AG08395 (cell line): ENCODE measurements at regions not wholly inside any gene's neighbourhood (a gene's known extent, or its start where the extent isn't known, plus 50 kb on each side); places are given as distances from the start of the nearest gene placed in this dataset.

ENCODE experiments used
- DNase-seq: peaks from one replicate; pipeline ENCODE4 v3.0.0; 2012; ENCODE audit warnings: mixed read lengths, low spot score

DNA sequence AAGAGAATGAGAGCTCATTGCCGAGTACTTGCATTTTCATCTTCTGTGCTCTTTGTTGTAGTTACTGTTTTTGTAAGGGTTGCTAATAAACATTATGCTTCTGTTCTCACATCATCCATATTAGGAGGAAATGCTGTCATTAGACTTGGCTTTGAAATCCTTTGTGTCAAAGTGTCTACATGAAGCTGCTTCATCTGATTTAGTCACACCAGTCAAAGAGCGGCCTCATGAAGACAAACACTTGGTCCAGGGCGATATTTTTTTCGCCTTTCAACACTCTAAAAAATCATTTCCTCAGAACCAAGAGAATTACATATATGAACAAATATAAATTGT lies 105.0 kb downstream of the SPRY2 start:
- no peak for DNase-seq

- no peak for DNase-seq
Measured at GRCh38 chr13:80235166-80235966, 105.6 kb downstream of the SPRY2 start.

DNA sequence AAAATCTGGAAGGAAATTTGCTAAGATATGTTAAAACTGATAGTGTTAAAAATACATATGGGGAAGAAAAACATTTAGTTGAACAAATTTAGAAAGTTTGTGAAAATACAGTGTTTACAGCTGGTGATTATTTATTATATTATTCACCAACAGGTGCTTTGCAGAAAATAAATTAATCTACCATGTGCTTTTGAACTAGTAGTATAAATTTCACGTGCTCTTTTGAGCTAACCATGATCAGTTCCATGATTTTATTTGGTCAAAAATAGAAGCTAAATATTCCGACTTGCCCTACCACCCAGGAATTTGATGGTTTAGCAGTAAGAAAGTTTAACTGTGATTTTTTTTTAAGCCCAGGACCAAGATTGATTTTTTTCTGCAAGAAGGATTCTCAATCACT lies 113.3 kb downstream of the SPRY2 start:
- DNase-seq = no peak

DNA sequence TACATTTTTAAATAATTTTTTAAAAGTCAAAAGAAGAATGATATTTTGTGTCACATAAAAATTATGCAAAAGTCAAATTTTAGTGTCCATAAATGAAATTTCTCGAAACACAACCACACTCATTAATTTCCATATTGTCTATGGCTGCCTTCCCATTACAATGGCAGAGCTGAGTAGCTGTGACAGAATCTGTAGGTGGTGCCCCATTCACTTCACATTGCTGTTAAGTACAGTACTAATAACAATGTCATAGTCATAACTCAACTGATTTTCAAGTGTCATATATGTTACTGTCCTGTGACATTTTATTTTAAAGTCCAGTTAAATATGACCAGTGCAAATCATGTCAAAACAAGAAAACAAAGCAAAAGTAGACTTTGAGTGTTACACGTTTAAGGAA lies 114.3 kb downstream of the SPRY2 start:
- no peak for DNase-seq

DNA sequence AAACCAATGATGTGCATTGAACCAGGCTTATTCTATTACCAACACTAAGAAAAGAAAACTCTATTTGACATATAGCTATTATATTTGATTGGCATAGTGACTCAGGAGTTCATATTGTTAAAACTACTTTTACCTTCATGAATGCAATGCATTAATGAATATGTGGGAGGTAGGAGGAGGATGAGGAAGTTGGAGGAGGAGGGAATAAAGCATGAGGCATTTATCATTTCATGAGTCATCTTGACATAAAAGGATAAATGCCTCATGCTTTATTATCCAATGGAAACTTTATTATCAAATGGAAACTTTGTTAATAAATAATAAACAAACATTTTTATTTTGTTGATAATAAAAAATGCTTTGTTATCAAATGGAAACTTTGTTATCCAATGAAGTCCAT lies 116.5 kb downstream of the SPRY2 start:
- no peak for DNase-seq

DNA sequence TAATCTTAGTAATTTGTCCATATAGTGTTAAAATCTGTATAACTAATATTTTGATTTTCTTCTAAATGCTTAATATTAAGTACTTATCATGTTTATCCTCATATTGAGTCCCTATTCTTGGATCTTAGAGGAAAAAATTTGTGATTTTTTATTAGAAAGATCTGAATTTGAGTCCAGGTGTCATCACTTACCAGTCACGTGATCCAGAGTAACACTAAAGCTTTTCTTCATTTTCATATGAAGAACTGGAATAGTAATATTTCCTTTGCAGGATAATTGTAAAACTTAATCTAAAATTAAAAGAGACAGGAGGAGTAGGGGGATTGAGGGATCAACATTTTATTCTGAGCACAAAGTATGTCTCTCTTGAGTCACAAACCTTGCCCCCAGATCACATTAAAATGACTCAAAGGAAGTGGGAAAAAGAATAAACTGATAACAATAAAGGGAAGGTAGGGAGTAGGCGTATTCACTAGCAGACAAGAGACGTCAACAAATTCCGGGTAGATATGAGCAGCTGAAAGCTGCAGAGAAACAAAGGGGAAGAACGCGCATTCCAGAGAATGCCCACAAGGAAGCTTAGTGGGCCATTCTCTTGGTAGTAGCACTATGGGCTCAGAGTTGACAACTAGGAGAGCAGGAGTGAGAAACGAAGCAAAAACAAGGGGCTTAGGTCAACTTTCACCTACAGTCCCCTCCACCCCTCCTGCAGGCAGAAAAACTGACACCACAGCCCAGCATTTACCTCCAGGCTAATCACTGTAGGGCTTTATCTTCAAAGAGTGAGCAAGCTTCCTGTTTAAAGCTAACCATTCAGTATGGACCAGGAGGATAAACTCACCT lies 123.1 kb downstream of the SPRY2 start:
- no peak for DNase-seq

DNA sequence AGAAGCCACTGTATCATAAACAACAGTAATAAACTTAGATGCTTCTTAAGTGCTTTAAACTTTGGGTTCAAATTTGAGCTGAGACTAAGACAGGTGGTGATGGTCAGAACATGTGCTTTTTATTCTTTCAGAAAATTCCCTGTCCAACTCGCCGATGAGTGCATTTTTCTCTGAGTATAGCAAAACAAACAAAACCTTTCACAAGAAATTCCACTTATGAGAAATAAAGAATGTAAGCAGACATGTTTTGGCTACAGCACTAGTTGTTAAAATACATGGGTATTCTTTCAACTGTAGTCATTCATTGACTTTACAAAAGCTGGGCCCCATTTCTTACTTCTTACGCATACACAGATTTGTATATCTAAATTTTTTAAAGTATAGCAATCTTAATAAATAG lies 125.6 kb downstream of the SPRY2 start:
- DNase-seq = no peak

GRCh38 chr13:80214521-80214991 lies 126.4 kb downstream of the SPRY2 start:
- no peak for DNase-seq

DNA sequence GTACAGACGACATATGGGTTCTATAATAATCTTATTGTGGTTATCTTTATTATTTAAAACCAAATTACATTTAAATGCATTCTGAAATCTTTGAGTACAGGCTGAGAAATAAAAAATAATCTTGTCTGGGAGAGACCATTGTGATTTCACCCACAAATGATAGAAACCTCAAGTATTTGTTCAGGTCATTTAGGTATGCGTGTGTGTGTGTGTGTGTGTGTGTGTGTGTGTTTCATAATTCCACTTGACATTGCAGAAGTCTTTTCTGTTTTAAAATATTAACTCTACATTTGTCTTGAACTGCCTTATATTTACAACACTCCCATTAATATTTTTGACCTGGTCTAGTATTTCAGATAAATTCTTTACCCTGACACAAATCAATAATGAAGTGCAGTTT lies 126.9 kb downstream of the SPRY2 start:
- no peak for DNase-seq

GRCh38 chr13:80213201-80213600 lies 127.7 kb downstream of the SPRY2 start:
- DNase-seq = no peak

GRCh38 chr13:80211566-80211965 lies 129.4 kb downstream of the SPRY2 start:
- DNase-seq = no peak

GRCh38 chr13:80204642-80205041 lies 136.3 kb downstream of the SPRY2 start:
- DNase-seq = no peak

GRCh38 chr13:80203496-80203895 lies 137.4 kb downstream of the SPRY2 start:
- DNase-seq = no peak

- DNase-seq = no peak
Measured at GRCh38 chr13:80201694-80202468, 139.0 kb downstream of the SPRY2 start.

GRCh38 chr13:80199585-80200292 lies 141.2 kb downstream of the SPRY2 start:
- no peak for DNase-seq

DNA sequence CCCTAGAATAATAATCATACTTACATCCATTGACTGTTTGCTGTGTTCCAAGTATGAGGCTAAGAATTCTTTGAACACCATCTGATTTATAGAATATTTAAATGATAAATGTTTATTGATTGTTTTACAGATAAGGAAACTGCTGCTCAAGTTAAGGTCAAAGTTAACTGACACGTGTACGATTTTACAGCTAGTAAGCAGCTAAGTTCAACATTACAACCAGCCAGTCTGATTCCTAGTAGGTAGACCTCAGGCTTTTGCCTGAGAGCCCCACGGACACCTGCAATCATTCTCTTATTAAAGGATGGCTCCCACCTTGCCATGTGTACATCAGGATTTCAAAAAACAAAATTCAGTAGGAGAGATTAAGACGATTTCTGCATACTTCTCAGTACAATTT lies 141.9 kb downstream of the SPRY2 start:
- no peak for DNase-seq

DNA sequence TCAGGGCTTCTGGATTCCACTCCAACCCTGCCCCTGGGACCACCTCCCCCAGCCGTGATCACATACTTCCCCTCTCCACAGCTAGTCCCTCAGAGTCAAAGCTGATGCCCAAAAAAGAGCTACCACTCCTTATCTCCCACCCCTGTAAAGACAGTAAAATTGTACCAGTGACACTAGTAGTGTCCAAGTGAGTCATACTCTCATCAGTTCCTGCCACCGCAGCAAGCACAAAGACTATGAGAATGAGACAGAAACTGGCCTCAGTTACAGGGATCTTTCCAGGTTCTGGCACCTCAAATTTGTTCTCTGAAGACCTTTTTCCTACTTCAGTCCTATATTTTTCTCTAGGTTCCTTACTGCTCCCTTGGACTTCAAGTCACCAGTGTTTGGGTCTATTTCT lies 144.2 kb downstream of the SPRY2 start:
- peak; percentile 49 for DNase-seq

DNA sequence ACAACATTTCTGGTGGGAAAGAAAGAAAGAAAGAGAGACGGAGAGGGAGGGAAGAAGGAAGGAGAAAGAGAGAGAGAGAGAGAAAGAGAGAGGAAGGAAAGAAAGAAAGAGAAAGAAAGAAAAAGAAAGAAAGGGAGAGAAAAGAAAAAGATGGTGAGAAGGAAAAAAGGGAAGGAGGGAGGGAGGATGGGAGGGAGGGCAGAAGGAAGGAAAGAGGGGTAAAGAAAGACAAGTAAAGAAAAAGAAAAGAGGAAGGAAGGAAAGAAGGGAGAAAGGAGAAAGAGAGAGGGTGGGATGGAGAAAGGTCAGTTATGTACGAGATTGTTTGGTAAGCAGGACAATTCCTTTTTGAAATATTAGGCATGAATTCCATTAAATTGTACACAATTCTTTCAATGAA lies 145.3 kb downstream of the SPRY2 start:
- DNase-seq = no peak

DNA sequence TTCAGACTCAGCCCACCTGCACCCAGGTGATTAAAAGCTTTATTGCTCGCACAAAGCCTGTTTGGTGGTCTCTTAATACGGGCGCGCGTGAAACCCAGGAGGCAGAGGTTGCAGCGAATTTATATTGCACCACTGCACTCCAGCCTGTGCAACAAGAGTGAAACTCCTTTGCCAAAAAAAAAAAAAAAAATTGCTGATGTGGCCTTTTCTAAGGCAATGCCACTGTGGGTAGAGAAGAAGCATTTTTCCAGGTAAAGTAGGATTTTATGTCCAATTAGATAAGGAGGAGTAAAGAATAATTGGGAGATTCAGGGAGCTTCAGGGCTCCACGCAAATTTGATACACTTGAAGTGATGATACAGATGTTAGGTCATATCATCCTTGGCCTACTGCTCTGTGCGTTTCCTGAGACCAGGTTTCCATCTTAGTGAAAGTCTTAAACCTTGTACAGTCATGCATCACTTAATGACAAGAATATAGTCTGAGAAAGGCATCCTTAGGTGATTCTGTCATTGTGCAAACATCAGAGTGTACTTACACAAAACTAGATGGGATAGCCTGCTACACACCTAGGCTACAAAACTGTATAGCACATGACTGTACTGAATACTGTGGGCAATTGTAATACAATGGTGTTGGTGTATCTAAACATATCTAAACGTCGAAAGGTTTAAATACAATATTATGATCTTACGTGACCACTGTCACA lies 150.9 kb downstream of the SPRY2 start:
- no peak for DNase-seq

GRCh38 chr13:80180740-80181355 lies 160.1 kb downstream of the SPRY2 start:
- no peak for DNase-seq

DNA sequence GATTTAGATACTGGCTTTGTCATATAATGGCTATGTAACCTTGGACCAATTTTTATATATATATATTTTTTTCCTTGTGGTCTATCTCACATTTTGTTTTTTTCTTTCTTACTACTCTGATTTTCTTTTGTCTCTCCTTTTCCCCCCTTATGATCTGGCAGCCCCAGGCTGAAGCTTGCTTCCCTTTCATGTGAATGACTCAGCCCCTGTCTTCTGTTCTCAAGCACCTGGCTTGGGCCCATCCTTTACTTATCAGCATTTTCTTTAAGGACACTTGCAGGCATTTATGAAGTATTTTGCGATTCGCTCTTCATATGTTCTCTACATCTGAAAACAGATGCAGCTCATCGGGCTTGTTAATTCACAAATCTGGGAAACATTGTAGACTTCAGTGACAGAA lies 163.6 kb downstream of the SPRY2 start:
- no peak for DNase-seq
